Smooth muscle cell (in vitro differentiated cells): ENCODE measurements at regions not wholly inside any gene's neighbourhood (a gene's known extent, or its start where the extent isn't known, plus 50 kb on each side); places are given as distances from the start of the nearest gene placed in this dataset.

Source experiments
- DNase-seq: peaks from one replicate; lab custom pipeline; 2025; ENCODE audit not compliant: unreplicated experiment; lab: John Stamatoyannopoulos, UW
- H2AFZ ChIP-seq: fragments of 200-600 bp; sonication (generic); 2 replicates; pipeline ENCODE4 v1.6.0; 2016; ENCODE audit warnings: antibody characterized with exemption, low read depth, mild to moderate bottlenecking
- H3F3A ChIP-seq: fragments of 200-600 bp; sonication (generic); 2 replicates; pipeline ENCODE4 v1.6.0; 2017; ENCODE audit warnings: antibody characterized with exemption, low read depth
- H3K27ac ChIP-seq: fragments of 200-600 bp; sonication (generic); 2 replicates; pipeline ENCODE4 v1.5.1; 2016; ENCODE audit warnings: low read depth, mild to moderate bottlenecking
- H3K27me3 ChIP-seq: fragments of 200-600 bp; sonication (generic); 2 replicates; pipeline ENCODE4 v1.6.1; 2016; ENCODE audit warnings: low read depth, mild to moderate bottlenecking
- H3K36me3 ChIP-seq: fragments of 200-600 bp; sonication (generic); 2 replicates; pipeline ENCODE4 v1.5.1; 2016; ENCODE audit warnings: low read depth
- H3K4me1 ChIP-seq: fragments of 200-600 bp; sonication (generic); 2 replicates; pipeline ENCODE4 v1.5.1; 2016; ENCODE audit warnings: low read depth
- H3K4me2 ChIP-seq: fragments of 200-600 bp; sonication (generic); 2 replicates; pipeline ENCODE4 v1.6.0; 2016; ENCODE audit warnings: mild to moderate bottlenecking
- H3K4me3 ChIP-seq: fragments of 200-600 bp; sonication (generic); 2 replicates; pipeline ENCODE4 v1.5.1; 2016; ENCODE audit warnings: mild to moderate bottlenecking
- H3K79me2 ChIP-seq: fragments of 200-600 bp; sonication (generic); 2 replicates; pipeline ENCODE4 v1.6.0; 2016; ENCODE audit warnings: low read depth, mild to moderate bottlenecking
- H3K9ac ChIP-seq: fragments of 200-600 bp; sonication (generic); 2 replicates; pipeline ENCODE4 v1.6.0; 2016; ENCODE audit warnings: low read depth
- H3K9me3 ChIP-seq: fragments of 200-600 bp; sonication (generic); replicated peaks from 2 replicates; pipeline ENCODE4 v1.5.1; 2016; ENCODE audit warnings: low read depth
- H4K20me1 ChIP-seq: fragments of 200-600 bp; sonication (generic); 2 replicates; pipeline ENCODE4 v1.6.0; 2016; ENCODE audit warnings: low read depth
- whole genome bisulfite sequencing: methylation state at CpG from one replicate; pipeline ENCODE4 v1.1.7; 2016; ENCODE audit warnings: low lambda C conversion rate; 5-methylcytosine and 5-hydroxymethylcytosine counted together
- TF ChIP-seq, protein P1 (sequence below): fragments of 200-600 bp; sonication (generic); IDR thresholded peaks from 2 replicates; pipeline ENCODE4 v1.5.1; 2017; ENCODE audit warnings: borderline replicate concordance, mild to moderate bottlenecking, antibody characterized with exemption; ENCODE audit not compliant: insufficient read depth, poor library complexity, severe bottlenecking

DNA sequence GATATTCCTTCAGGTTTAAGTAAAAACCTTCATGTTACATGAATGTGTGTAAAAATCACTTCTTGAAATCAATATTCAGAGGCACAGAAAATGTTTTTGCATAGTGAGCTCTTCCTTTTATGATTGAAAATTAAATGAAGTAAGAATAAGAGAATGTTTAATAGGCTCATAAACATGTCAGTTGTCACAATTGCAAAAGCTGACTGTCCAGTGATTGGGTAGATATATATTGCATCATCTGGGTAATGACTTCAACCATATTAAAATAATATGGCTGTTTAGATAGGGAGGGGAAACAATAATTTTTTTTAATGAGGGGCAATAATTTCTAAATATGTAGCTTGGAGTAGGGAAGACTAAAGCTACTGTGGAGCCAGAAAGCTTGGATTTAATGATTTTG is 529.8 kb upstream of the GOLIM4 start:
- H3F3A ChIP-seq: no peaks in the 10 kb centered on the region
- no peaks in the 10 kb centered on the region for H3K27me3 ChIP-seq
- no peaks in the 10 kb centered on the region for H3K79me2 ChIP-seq
- H3K36me3 ChIP-seq: no peaks in the 10 kb centered on the region
- H3K4me3 ChIP-seq: no peak overlapping the region
- no peak overlapping the region for H2AFZ ChIP-seq
- DNase-seq: no peak
- no peaks in the 10 kb centered on the region for H4K20me1 ChIP-seq
- TF ChIP-seq, protein P1, sequence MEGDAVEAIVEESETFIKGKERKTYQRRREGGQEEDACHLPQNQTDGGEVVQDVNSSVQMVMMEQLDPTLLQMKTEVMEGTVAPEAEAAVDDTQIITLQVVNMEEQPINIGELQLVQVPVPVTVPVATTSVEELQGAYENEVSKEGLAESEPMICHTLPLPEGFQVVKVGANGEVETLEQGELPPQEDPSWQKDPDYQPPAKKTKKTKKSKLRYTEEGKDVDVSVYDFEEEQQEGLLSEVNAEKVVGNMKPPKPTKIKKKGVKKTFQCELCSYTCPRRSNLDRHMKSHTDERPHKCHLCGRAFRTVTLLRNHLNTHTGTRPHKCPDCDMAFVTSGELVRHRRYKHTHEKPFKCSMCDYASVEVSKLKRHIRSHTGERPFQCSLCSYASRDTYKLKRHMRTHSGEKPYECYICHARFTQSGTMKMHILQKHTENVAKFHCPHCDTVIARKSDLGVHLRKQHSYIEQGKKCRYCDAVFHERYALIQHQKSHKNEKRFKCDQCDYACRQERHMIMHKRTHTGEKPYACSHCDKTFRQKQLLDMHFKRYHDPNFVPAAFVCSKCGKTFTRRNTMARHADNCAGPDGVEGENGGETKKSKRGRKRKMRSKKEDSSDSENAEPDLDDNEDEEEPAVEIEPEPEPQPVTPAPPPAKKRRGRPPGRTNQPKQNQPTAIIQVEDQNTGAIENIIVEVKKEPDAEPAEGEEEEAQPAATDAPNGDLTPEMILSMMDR: no peak
- no peak overlapping the region for H3K27ac ChIP-seq
- H3K9me3 ChIP-seq: no peaks in the 10 kb centered on the region
- H3K4me2 ChIP-seq: no peak overlapping the region
- H3K9ac ChIP-seq: no peak overlapping the region
- no peaks in the 10 kb centered on the region for H3K4me1 ChIP-seq

DNA sequence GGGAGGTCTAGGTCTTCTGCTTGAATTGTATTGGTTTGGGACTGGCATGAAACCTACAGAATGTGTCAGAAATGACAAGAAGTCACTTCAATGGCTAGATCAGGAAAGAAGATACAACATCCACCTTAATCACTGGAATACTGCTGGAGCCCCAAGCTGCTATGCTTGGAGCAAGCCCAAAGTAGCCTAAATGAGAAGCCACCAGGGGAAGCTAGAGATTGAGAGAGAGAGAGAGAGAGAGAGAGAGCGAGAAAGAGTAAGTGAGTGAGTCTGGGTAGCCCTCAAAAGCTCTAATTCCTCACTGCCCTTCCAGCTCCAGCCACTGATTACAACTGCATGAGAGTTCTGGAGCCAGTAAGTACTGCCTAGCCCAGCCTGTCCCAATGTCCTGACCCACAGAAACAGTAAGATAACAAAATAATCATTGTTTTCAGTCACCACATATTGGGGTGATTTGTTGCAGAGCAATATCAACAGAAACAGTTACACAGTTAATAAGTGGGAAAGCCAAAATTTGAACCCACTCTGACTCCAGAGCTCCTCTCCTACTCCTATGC is 529.2 kb upstream of the GOLIM4 start:
- Histone ChIP-seq H2AFZ (no peak overlapping the region), H3K27ac (no peak overlapping the region), H3K4me1 (no peaks in the 10 kb centered on the region), H3K27me3 (no peaks in the 10 kb centered on the region), H3F3A (no peaks in the 10 kb centered on the region), H3K9me3 (no peaks in the 10 kb centered on the region), H3K4me2 (no peak overlapping the region), H3K79me2 (no peaks in the 10 kb centered on the region), H3K4me3 (no peak overlapping the region), H3K36me3 (no peaks in the 10 kb centered on the region), H4K20me1 (no peaks in the 10 kb centered on the region), H3K9ac (no peak overlapping the region)
- TF ChIP-seq, protein P1: no peak
- 88% methylated on average over 1 of the region's 1 CpG for WGBS
- no peak for DNase-seq

DNA sequence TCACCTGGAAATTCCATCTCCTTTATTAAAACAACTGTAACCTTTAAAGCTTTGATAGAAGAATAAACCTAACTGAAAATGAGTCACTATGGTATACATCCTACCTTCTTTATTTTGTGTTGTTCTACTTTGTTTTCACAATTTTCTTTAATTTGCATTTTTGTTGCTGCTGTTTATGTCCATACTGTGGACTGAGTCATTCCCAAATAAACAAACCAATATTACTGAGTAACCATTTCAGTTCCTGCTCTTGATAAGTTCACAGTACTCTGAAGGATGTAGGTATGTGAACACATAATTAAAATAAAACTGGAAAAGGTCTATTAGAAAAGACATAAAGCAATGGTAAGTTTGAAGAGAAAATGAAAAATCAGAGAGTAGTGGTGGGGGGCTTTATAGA is 528.5 kb upstream of the GOLIM4 start:
- Histone ChIP-seq H3K4me3 (no peak overlapping the region), H3K9ac (no peak overlapping the region), H3K4me1 (no peaks in the 10 kb centered on the region), H3K36me3 (no peaks in the 10 kb centered on the region), H3K27ac (no peak overlapping the region), H3F3A (no peaks in the 10 kb centered on the region), H4K20me1 (no peaks in the 10 kb centered on the region), H3K27me3 (no peaks in the 10 kb centered on the region), H3K9me3 (no peaks in the 10 kb centered on the region), H3K4me2 (no peak overlapping the region), H2AFZ (no peak overlapping the region), H3K79me2 (no peaks in the 10 kb centered on the region)
- no peak for DNase-seq
- TF ChIP-seq, protein P1: no peak

DNA sequence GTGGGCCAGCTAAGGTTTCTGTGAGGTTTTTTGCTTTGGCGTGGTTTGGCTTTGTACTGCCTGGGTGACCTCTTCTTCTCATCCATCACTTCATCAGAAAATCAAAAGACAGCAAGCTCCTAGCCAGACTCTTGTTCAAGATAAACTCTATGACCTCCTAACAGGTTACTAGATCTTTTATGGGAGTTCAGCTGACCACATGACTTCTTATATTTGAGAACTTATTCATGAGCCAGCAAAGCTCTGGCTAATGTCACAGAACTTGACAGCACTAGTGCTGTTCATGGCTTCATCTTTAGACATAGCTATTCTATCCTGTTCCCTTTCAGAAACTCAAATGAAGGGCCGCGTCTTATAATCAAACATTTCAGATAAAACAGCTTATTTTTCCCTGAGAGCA is 527.1 kb upstream of the GOLIM4 start:
- TF ChIP-seq, protein P1: no peak
- Histone ChIP-seq H3K27me3 (no peaks in the 10 kb centered on the region), H3K27ac (no peak overlapping the region), H3K4me1 (peaks cover 8% of the 10 kb centered on the region), H3K9me3 (no peaks in the 10 kb centered on the region), H3K36me3 (no peaks in the 10 kb centered on the region), H4K20me1 (no peaks in the 10 kb centered on the region), H2AFZ (no peak overlapping the region), H3K4me3 (no peak overlapping the region), H3K9ac (no peak overlapping the region), H3K79me2 (no peaks in the 10 kb centered on the region), H3K4me2 (no peak overlapping the region), H3F3A (no peaks in the 10 kb centered on the region)
- no peak for DNase-seq
- WGBS: 66% methylated on average over 3 of the region's 3 CpGs
